Activated naive CD4-positive, alpha-beta T cell treated with anti-CD3 and anti-CD28 coated beads, Interleukin-2, amount 50 U/mL, for 24 hours (primary cell): ENCODE measurements at regions not wholly inside any gene's neighbourhood (a gene's known extent, or its start where the extent isn't known, plus 50 kb on each side); places are given as distances from the start of the nearest gene placed in this dataset.
A peak's percentile ranks its signal among the peaks of the same experiment; 100 is the strongest.

Experiments
- H3K27ac Mint-ChIP-seq: one replicate; pipeline ENCODE4 v1.8.0; 2021; ENCODE audit warnings: mild to moderate bottlenecking, mixed read lengths
- H3K27me3 Mint-ChIP-seq: one replicate; pipeline ENCODE4 v1.8.0; 2021; ENCODE audit warnings: mixed read lengths
- H3K36me3 Mint-ChIP-seq: one replicate; pipeline ENCODE4 v1.8.0; 2021; ENCODE audit warnings: mixed read lengths
- H3K4me1 Mint-ChIP-seq: one replicate; pipeline ENCODE4 v1.8.0; 2021; ENCODE audit warnings: mixed read lengths
- H3K4me3 Mint-ChIP-seq: one replicate; pipeline ENCODE4 v1.8.0; 2021; ENCODE audit warnings: mild to moderate bottlenecking, mixed read lengths
- H3K9me3 Mint-ChIP-seq: one replicate; pipeline ENCODE4 v1.8.0; 2021; ENCODE audit warnings: mixed read lengths

DNA sequence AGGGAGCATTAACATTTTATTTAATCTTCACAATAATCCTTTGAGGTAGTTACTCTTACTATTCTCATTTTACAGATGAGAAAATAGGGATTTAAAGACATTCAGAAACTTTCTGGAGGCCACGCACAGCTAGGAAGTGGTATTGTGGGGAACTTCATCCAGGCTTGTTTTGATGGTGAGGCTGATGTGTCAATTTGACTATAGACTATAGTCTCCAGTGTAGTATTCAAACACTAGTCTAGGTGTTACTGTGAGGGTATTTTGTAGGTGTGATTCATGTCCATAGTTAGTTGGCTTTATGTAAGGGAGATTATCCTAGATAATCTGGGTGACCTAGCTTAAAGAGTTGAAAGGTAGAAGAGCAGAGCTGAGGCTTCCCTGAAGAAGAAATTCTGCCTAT, 54.1 kb upstream of the ELL2 start:
- Mint-ChIP-seq H3K36me3 (no peaks in the 10 kb centered on the region), H3K9me3 (peaks cover 4% of the 10 kb centered on the region), H3K27me3 (no peaks in the 10 kb centered on the region), H3K4me3 (no peak overlapping the region), H3K27ac (no peak overlapping the region), H3K4me1 (no peaks in the 10 kb centered on the region)

GRCh38 chr5:96014395-96014794, 52.7 kb upstream of the ELL2 start:
- Mint-ChIP-seq H3K4me1 (no peaks in the 10 kb centered on the region), H3K9me3 (peaks cover 4% of the 10 kb centered on the region), H3K27me3 (no peaks in the 10 kb centered on the region), H3K27ac (no peak overlapping the region), H3K36me3 (peaks cover 2% of the 10 kb centered on the region), H3K4me3 (no peak overlapping the region)

DNA sequence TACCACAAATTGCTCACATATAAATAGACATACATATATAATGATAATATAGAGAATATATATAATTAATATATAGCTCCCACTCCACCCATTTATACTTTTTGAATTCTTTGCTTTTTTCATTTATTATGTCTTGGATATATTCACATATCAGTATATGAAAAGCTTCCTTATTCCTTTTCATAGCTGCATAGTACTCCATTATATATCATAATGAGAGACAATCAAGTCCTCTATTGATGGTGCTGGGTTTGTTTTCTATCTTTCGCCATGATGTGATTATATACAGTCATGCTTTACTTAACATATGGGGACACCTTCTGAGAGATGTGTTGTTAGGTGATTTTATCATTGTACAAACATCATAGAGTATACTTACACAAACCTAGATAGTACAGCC, 51.6 kb upstream of the ELL2 start:
- no peaks in the 10 kb centered on the region for H3K27me3 Mint-ChIP-seq
- no peak overlapping the region for H3K4me3 Mint-ChIP-seq
- no peaks in the 10 kb centered on the region for H3K4me1 Mint-ChIP-seq
- peaks cover 4% of the 10 kb centered on the region for H3K9me3 Mint-ChIP-seq
- H3K36me3 Mint-ChIP-seq = peaks cover 2% of the 10 kb centered on the region
- H3K27ac Mint-ChIP-seq = peak overlapping the region; percentile 71

- H3K27ac Mint-ChIP-seq = no peak overlapping the region
- H3K36me3 Mint-ChIP-seq = peaks cover 2% of the 10 kb centered on the region
- no peaks in the 10 kb centered on the region for H3K27me3 Mint-ChIP-seq
- H3K4me3 Mint-ChIP-seq = no peak overlapping the region
- peaks cover 4% of the 10 kb centered on the region for H3K9me3 Mint-ChIP-seq
- H3K4me1 Mint-ChIP-seq = no peaks in the 10 kb centered on the region
These were observed 50.7 kb upstream of the ELL2 start for GRCh38 chr5:96012399-96012798.
